ENCODE measurements at regions not wholly inside any gene's neighbourhood (a gene's known extent, or its start where the extent isn't known, plus 50 kb on each side); places are given as distances from the start of the nearest gene placed in this dataset.

GRCh38 chr18:60060026-60060425 lies 160.2 kb downstream of the PMAIP1 start:
- H3K4me3 ChIP-seq (ENCODE audit: low read length), result no peak overlapping the region
- no peak for DNase-seq (ENCODE audit: low read depth)
- no peak for TF ChIP-seq CTCF (conservative IDR thresholded peaks at IDR 0.05; ENCODE audit: low read length)

GRCh38 chr18:60059216-60059615 lies 159.4 kb downstream of the PMAIP1 start:
- no peak overlapping the region for H3K4me3 ChIP-seq (ENCODE audit: low read length)
- TF ChIP-seq CTCF (conservative IDR thresholded peaks at IDR 0.05; ENCODE audit: low read length), result no peak
- no peak for DNase-seq (ENCODE audit: low read depth)

GRCh38 chr18:60053747-60054304 lies 154.0 kb downstream of the PMAIP1 start:
- no peak overlapping the region for H3K4me3 ChIP-seq (ENCODE audit: low read length)
- peak; percentile 89 for DNase-seq (ENCODE audit: low read depth)
- no peak for TF ChIP-seq CTCF (conservative IDR thresholded peaks at IDR 0.05; ENCODE audit: low read length)

GRCh38 chr18:60050821-60051220 lies 151.0 kb downstream of the PMAIP1 start:
- no peak overlapping the region for H3K4me3 ChIP-seq (ENCODE audit: low read length)
- TF ChIP-seq CTCF (conservative IDR thresholded peaks at IDR 0.05; ENCODE audit: low read length), result no peak
- DNase-seq (ENCODE audit: low read depth), result no peak

- no peak for DNase-seq (ENCODE audit: low read depth)
- no peak for TF ChIP-seq CTCF (conservative IDR thresholded peaks at IDR 0.05; ENCODE audit: low read length)
- H3K4me3 ChIP-seq (ENCODE audit: low read length), result no peak overlapping the region
Measured at GRCh38 chr18:60049172-60049571, 149.4 kb downstream of the PMAIP1 start.

- no peak for DNase-seq (ENCODE audit: low read depth)
- H3K4me3 ChIP-seq (ENCODE audit: low read length), result no peak overlapping the region
- TF ChIP-seq CTCF (conservative IDR thresholded peaks at IDR 0.05; ENCODE audit: low read length), result no peak
Measured at GRCh38 chr18:60047556-60047955, 147.8 kb downstream of the PMAIP1 start.

GRCh38 chr18:60044290-60045006 lies 144.7 kb downstream of the PMAIP1 start:
- no peak for TF ChIP-seq CTCF (conservative IDR thresholded peaks at IDR 0.05; ENCODE audit: low read length)
- no peak overlapping the region for H3K4me3 ChIP-seq (ENCODE audit: low read length)
- DNase-seq (ENCODE audit: low read depth), result peak; percentile 88

Measured in AG10803 (cell line).